D721Med (cell line): ENCODE measurements at regions not wholly inside any gene's neighbourhood (a gene's known extent, or its start where the extent isn't known, plus 50 kb on each side); places are given as distances from the start of the nearest gene placed in this dataset.

Experiments
- DNase-seq: peaks from one replicate; pipeline ENCODE4 v3.0.0; 2011; ENCODE audit warnings: low spot score; ENCODE audit not compliant: insufficient read length
- FAIRE-seq: peaks from 2 replicates; lab custom pipeline; 2011; peaks lifted over from hg19 to GRCh38; lab: Jason Lieb, UNC
- TF ChIP-seq, protein P1 (sequence below): IDR thresholded peaks from 2 replicates; pipeline ENCODE4 v1.5.1; 2012; ENCODE audit warnings: mild to moderate bottlenecking, control low read depth; ENCODE audit not compliant: insufficient read depth; ENCODE audit errors: missing control alignments

DNA sequence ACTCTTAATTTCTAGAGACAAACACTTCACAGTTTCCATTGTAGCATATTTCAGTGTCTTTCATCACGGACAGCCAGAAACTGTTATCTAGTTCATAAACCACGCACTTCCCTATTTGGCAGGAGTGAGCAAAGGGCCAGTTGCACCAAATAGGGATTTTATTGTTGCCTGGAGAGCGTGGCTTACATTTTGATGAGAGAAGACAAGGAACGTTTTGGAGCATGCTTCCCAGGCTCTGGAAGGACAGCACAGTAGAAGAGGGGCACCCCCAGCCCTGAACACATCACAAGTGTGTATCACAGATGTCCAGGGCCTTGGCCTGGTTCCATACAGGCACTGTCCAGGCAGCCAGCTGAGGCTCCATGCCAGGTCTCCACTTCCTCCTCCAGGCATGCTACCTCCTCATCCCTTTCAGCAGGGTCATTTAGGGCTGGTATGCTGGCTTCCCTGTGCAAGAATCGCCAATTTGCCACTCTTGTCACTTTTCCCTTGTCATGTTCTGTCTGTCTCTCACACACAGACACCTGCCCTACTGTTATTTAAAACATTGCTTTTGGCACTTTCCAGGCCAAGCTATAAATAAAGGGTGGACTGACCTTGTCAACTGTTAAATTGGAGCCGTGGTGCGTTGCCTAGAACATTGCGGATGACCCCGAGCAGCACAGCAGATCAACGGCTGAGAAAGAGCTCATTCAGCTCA lies 235.0 kb upstream of the GMDS start:
- DNase-seq: no peak
- FAIRE-seq: no peak
- TF ChIP-seq, protein P1, sequence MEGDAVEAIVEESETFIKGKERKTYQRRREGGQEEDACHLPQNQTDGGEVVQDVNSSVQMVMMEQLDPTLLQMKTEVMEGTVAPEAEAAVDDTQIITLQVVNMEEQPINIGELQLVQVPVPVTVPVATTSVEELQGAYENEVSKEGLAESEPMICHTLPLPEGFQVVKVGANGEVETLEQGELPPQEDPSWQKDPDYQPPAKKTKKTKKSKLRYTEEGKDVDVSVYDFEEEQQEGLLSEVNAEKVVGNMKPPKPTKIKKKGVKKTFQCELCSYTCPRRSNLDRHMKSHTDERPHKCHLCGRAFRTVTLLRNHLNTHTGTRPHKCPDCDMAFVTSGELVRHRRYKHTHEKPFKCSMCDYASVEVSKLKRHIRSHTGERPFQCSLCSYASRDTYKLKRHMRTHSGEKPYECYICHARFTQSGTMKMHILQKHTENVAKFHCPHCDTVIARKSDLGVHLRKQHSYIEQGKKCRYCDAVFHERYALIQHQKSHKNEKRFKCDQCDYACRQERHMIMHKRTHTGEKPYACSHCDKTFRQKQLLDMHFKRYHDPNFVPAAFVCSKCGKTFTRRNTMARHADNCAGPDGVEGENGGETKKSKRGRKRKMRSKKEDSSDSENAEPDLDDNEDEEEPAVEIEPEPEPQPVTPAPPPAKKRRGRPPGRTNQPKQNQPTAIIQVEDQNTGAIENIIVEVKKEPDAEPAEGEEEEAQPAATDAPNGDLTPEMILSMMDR: no peak

DNA sequence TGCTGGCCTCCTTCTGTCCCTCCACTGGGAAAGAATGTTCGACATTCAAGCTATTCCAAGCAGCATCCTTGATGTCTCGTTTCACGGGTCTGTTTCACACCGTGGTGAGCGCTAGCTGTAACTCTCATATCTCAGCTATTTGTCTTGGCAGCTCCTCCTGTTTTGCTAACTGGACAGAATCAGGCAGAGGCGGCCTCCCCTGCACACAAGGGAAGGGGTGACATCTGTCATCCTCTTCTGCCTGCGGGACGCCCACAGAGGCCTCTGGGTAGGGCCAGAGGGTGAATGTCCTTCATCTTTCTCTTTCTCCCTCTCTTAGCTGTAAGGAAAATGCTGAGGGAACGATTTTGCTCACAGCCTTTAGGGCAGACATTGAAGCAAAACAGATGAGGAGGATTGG lies 232.8 kb upstream of the GMDS start:
- FAIRE-seq (no peak), DNase-seq (no peak)
- TF ChIP-seq, protein P1: no peak

DNA sequence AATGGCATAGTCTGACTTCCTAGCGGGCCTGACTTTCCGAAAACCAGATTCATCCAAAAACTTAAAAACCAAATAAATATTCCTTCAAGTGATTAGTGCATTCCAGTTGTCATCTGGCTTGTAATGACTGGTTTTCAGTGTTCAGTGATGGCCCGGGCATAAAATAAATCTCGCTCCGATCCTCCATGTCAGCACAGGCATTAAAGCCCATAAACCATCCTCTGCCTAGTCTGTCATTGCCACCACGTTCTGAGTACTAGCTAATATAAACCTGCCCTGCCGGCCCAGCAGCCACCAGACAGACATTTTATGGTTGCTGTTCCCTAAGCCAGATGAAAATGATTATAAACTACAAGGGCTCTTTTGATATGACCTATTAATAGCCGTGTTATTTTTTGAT lies 232.3 kb upstream of the GMDS start:
- DNase-seq: no peak
- TF ChIP-seq, protein P1: no peak
- FAIRE-seq: no peak

DNA sequence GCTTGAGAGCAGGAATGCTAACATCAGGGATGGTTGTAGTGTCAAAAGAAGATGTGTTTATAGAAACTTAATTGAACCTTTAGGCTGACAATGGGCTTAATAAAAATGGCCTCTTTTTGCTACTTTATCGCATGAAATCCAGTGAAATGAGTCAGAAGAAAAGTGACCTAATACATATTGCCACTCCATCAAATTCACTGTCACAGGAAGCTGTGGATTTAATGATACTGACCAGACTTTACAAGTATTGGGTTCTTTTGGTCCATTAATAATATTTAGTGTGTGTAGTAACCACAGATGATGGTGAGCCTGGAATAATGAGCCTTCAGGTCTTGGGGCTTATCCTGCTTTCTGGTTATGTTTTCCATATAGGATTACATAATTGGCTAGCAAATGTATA lies 231.8 kb upstream of the GMDS start:
- TF ChIP-seq, protein P1: no peak
- FAIRE-seq: no peak
- no peak for DNase-seq

DNA sequence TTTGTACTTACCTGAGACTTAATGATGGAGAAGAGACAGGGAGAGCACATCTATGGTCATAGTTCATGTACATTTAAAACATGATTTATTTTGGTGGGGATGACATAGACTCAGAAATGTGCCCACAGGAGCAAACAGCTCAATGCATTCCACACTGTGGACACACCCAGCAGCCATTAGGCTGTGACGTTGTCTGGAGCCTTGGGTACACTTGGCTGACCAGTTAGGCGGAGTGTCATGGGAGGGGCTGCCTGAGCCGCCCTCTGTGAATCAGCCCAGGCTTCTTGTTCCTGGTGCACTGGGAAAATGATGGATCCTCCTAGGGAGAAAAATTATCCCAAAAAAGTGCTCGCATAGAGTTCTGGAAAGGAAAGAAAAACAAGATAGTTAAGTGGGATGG lies 231.0 kb upstream of the GMDS start:
- DNase-seq (no peak), FAIRE-seq (no peak)
- TF ChIP-seq, protein P1: no peak

GRCh38 chr6:2471472-2471871 lies 226.1 kb upstream of the GMDS start:
- FAIRE-seq (no peak), DNase-seq (no peak)
- TF ChIP-seq, protein P1: no peak

- TF ChIP-seq, protein P1: no peak
These were observed 224.0 kb upstream of the GMDS start for GRCh38 chr6:2469428-2469827.

More at GRCh38 chr6:2469428-2469827, 224.0 kb upstream of the GMDS start:
- FAIRE-seq (no peak), DNase-seq (no peak)
